Neural progenitor cell (in vitro differentiated cells): ENCODE measurements at regions not wholly inside any gene's neighbourhood (a gene's known extent, or its start where the extent isn't known, plus 50 kb on each side); places are given as distances from the start of the nearest gene placed in this dataset.

Experiments
- EZH2 ChIP-seq: fragments of 200-600 bp; sonication (generic); IDR thresholded peaks from 2 replicates; pipeline ENCODE4 v1.6.1; 2017; ENCODE audit warnings: antibody characterized with exemption, mild to moderate bottlenecking, moderate library complexity
- EZH2phosphoT487 ChIP-seq: fragments of 200-600 bp; sonication (generic); IDR thresholded peaks from 2 replicates; pipeline ENCODE4 v1.6.1; 2017; ENCODE audit warnings: antibody characterized with exemption
- TF ChIP-seq, protein P1 (sequence below): fragments of 200-600 bp; sonication (generic); IDR thresholded peaks from 2 replicates; pipeline ENCODE4 v1.5.1; 2017; ENCODE audit warnings: antibody characterized with exemption, mild to moderate bottlenecking

DNA sequence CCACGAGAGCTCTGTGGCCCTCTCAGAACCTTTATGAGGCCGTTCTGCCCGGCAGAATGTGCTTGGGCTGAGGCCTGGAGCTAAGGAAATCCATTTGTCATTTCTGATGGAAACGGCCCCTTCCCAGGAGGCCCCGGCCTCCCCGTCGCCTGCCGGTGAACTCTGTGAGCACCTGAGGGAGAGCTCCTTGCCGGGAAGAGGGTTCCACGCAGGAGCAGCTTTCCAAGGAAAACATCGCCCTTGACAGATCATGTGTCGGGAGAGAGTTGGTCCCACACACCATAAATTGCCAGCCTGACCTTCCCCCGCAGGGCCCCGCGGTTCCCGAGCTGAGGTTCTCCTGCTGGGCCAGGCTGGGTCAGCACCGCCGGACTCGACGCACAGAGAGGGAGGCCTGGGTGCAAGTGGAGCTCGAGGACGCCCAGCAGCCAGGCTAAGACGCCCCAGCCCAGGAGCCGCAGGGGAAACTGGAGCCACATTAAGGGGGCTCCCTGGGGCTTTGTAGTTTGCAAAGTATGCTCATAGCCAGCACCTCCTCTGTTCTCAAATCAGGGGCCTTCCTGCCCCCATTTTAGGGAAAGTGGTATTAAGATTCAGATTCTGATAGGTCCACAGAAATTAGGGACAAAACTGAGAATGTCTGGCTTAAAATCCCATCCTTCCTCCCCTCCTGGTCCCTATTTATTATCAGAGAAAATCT is 239.5 kb downstream of the FOXD2 start:
- TF ChIP-seq, protein P1, sequence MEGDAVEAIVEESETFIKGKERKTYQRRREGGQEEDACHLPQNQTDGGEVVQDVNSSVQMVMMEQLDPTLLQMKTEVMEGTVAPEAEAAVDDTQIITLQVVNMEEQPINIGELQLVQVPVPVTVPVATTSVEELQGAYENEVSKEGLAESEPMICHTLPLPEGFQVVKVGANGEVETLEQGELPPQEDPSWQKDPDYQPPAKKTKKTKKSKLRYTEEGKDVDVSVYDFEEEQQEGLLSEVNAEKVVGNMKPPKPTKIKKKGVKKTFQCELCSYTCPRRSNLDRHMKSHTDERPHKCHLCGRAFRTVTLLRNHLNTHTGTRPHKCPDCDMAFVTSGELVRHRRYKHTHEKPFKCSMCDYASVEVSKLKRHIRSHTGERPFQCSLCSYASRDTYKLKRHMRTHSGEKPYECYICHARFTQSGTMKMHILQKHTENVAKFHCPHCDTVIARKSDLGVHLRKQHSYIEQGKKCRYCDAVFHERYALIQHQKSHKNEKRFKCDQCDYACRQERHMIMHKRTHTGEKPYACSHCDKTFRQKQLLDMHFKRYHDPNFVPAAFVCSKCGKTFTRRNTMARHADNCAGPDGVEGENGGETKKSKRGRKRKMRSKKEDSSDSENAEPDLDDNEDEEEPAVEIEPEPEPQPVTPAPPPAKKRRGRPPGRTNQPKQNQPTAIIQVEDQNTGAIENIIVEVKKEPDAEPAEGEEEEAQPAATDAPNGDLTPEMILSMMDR, result no peak
- TF ChIP-seq EZH2 (no peak), EZH2phosphoT487 (no peak)
